ENCODE measurements at regions not wholly inside any gene's neighbourhood (a gene's known extent, or its start where the extent isn't known, plus 50 kb on each side); places are given as distances from the start of the nearest gene placed in this dataset.

- H3K4me3 ChIP-seq (replicated peaks; ENCODE audit: insufficient read depth, low read length), result no peak overlapping the region
- H3K27me3 ChIP-seq (ENCODE audit: insufficient read depth, poor library complexity, severe bottlenecking), result no peaks in the 10 kb centered on the region
- TF ChIP-seq GABPA (IDR thresholded peaks at IDR 0.05; ENCODE audit: low read depth), result no peak
- no peak for TF ChIP-seq SPI1 (IDR thresholded peaks at IDR 0.05; ENCODE audit: borderline replicate concordance, low read depth)
- no peak for TF ChIP-seq REST (IDR thresholded peaks at IDR 0.05; ENCODE audit: insufficient replicate concordance, low read depth)
- no peak for TF ChIP-seq CTCF (IDR thresholded peaks at IDR 0.05; ENCODE audit: insufficient read depth, low read length)
- TF ChIP-seq POLR2AphosphoS5 (IDR thresholded peaks at IDR 0.05; ENCODE audit: low read depth), result no peak
- DNase-seq (ENCODE audit: low read depth in 1 of 2, low spot score in 1 of 2), result no peak
- H3K27ac ChIP-seq (replicated peaks), result no peak overlapping the region
Observed at GRCh38 chr19:28449803-28450202, 763.1 kb downstream of the UQCRFS1 start.

- Histone ChIP-seq H3K27me3 (ENCODE audit: insufficient read depth, poor library complexity, severe bottlenecking) (peaks cover 3% of the 10 kb centered on the region), H3K4me3 (replicated peaks; ENCODE audit: insufficient read depth, low read length) (no peak overlapping the region), H3K27ac (replicated peaks) (no peak overlapping the region)
- DNase-seq (ENCODE audit: low read depth in 1 of 2, low spot score in 1 of 2), result no peak
- TF ChIP-seq GABPA (IDR thresholded peaks at IDR 0.05; ENCODE audit: low read depth) (no peak), CTCF (IDR thresholded peaks at IDR 0.05; ENCODE audit: insufficient read depth, low read length) (no peak), REST (IDR thresholded peaks at IDR 0.05; ENCODE audit: insufficient replicate concordance, low read depth) (no peak), POLR2AphosphoS5 (IDR thresholded peaks at IDR 0.05; ENCODE audit: low read depth) (no peak), SPI1 (IDR thresholded peaks at IDR 0.05; ENCODE audit: borderline replicate concordance, low read depth) (no peak)
Observed at GRCh38 chr19:28446511-28446910, 766.4 kb downstream of the UQCRFS1 start.

- H3K27ac ChIP-seq (replicated peaks), result no peak overlapping the region
- no peak for TF ChIP-seq SPI1 (IDR thresholded peaks at IDR 0.05; ENCODE audit: borderline replicate concordance, low read depth)
- no peak for TF ChIP-seq GABPA (IDR thresholded peaks at IDR 0.05; ENCODE audit: low read depth)
- no peak for TF ChIP-seq POLR2AphosphoS5 (IDR thresholded peaks at IDR 0.05; ENCODE audit: low read depth)
- TF ChIP-seq CTCF (IDR thresholded peaks at IDR 0.05; ENCODE audit: insufficient read depth, low read length), result no peak
- no peak for TF ChIP-seq REST (IDR thresholded peaks at IDR 0.05; ENCODE audit: insufficient replicate concordance, low read depth)
- no peak overlapping the region for H3K4me3 ChIP-seq (replicated peaks; ENCODE audit: insufficient read depth, low read length)
- no peak for DNase-seq (ENCODE audit: low read depth in 1 of 2, low spot score in 1 of 2)
- H3K27me3 ChIP-seq (ENCODE audit: insufficient read depth, poor library complexity, severe bottlenecking), result peaks cover 3% of the 10 kb centered on the region
Observed at GRCh38 chr19:28445826-28446225, 767.1 kb downstream of the UQCRFS1 start.
